Tibial nerve (tissue), 4 donors: ENCODE measurements at regions not wholly inside any gene's neighbourhood (a gene's known extent, or its start where the extent isn't known, plus 50 kb on each side); places are given as distances from the start of the nearest gene placed in this dataset.

ENCODE experiments used
- DNase-seq, 2 donors: peaks; one replicate each; pipeline ENCODE4 v3.0.0-alpha.2; 2019; ENCODE audit warnings: low spot score in 2 of 2
- H3K27ac ChIP-seq, 4 donors: fragments of 200-600 bp; sonication (generic) in 3 of 4; one replicate each; pipeline ENCODE4 v1.5.1; 2017 to 2019; ENCODE audit warnings: mild to moderate bottlenecking in 1 of 4
- H3K27me3 ChIP-seq, 2 donors: fragments of 200-600 bp; sonication (generic) in 1 of 2; one replicate each; pipeline versions ENCODE4 v1.5.1 to v1.6.0; 2017 to 2019
- H3K36me3 ChIP-seq, 3 donors: fragments of 200-600 bp; sonication (generic); one replicate each; pipeline ENCODE4 v1.5.1; 2018 to 2019
- H3K4me1 ChIP-seq, 4 donors: fragments of 200-600 bp; sonication (generic) in 3 of 4; one replicate each; pipeline ENCODE4 v1.5.1; 2017 to 2019
- H3K4me3 ChIP-seq, 4 donors: fragments of 200-600 bp; sonication (generic) in 3 of 4; one replicate each; pipeline ENCODE4 v1.5.1; 2017 to 2019; ENCODE audit warnings: mild to moderate bottlenecking in 1 of 4, moderate library complexity in 1 of 4
- H3K9me3 ChIP-seq, 4 donors: fragments of 200-600 bp; sonication (generic) in 3 of 4; one replicate each; pipeline ENCODE4 v1.5.1; 2017 to 2019
- EP300 ChIP-seq, 2 donors: sonication (generic); formaldehyde crosslinking; IDR thresholded peaks; one replicate each; pipeline ENCODE4 v1.6.1; 2017; ENCODE audit warnings: antibody characterized with exemption in 2 of 2, mild to moderate bottlenecking in 1 of 2
- POLR2A ChIP-seq, 2 donors: fragments of 450-650 bp; IDR thresholded peaks; one replicate each; pipeline ENCODE4 v1.6.1; 2017; ENCODE audit warnings: antibody characterized with exemption in 2 of 2, mild to moderate bottlenecking in 2 of 2, moderate library complexity in 2 of 2
- WGBS, 2 donors: methylation state at CpG; one replicate each; pipeline ENCODE4 v1.1.5; 2018; 5-methylcytosine and 5-hydroxymethylcytosine counted together
- TF ChIP-seq, protein P1 (sequence below), 5 experiments: fragments of 200-600 bp in 3 of 5; fragments of 450-650 bp in 2 of 5; sonication (generic) in 3 of 5; IDR thresholded peaks; one replicate each; pipeline ENCODE4 v1.5.1; 2016 to 2019; ENCODE audit warnings: antibody characterized with exemption in 5 of 5, mild to moderate bottlenecking in 3 of 5, moderate library complexity in 2 of 5

DNA sequence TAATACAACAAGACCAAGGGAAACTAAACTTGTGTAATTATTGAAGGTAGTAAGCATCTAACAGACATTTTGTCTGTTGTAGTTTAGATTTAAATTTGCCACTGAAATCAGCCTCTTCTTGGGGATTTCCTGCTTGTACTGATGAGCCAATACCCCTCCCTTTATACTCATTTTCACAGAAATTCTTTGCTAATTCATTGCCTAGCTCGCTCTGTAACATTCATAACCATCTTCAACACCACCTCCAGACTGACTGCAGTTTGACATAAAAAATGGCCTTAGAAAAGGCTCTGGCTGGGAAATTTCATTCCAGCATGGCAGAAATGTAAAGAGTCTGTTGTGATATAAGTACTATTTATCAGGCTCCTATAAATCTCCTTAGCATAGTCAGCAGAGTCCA lies 109.7 kb upstream of the FLRT2 start:
- no peaks in the 10 kb centered on the region for H3K9me3 ChIP-seq
- TF ChIP-seq, protein P1, sequence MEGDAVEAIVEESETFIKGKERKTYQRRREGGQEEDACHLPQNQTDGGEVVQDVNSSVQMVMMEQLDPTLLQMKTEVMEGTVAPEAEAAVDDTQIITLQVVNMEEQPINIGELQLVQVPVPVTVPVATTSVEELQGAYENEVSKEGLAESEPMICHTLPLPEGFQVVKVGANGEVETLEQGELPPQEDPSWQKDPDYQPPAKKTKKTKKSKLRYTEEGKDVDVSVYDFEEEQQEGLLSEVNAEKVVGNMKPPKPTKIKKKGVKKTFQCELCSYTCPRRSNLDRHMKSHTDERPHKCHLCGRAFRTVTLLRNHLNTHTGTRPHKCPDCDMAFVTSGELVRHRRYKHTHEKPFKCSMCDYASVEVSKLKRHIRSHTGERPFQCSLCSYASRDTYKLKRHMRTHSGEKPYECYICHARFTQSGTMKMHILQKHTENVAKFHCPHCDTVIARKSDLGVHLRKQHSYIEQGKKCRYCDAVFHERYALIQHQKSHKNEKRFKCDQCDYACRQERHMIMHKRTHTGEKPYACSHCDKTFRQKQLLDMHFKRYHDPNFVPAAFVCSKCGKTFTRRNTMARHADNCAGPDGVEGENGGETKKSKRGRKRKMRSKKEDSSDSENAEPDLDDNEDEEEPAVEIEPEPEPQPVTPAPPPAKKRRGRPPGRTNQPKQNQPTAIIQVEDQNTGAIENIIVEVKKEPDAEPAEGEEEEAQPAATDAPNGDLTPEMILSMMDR (IDR thresholded peaks at IDR 0.05) = no peak
- TF ChIP-seq EP300 (IDR thresholded peaks at IDR 0.05) = no peak
- TF ChIP-seq POLR2A (IDR thresholded peaks at IDR 0.05) = no peak
- H3K27ac ChIP-seq = no peak overlapping the region
- WGBS, 2 donors = 79 to 86% methylated on average over 1 of the region's 1 CpG
- no peak for DNase-seq
- H3K4me1 ChIP-seq = peaks cover 0 to 22% (median 0%) of the 10 kb centered on the region in 4 donors
- no peaks in the 10 kb centered on the region for H3K36me3 ChIP-seq
- no peak overlapping the region for H3K4me3 ChIP-seq
- H3K27me3 ChIP-seq = no peaks in the 10 kb centered on the region

DNA sequence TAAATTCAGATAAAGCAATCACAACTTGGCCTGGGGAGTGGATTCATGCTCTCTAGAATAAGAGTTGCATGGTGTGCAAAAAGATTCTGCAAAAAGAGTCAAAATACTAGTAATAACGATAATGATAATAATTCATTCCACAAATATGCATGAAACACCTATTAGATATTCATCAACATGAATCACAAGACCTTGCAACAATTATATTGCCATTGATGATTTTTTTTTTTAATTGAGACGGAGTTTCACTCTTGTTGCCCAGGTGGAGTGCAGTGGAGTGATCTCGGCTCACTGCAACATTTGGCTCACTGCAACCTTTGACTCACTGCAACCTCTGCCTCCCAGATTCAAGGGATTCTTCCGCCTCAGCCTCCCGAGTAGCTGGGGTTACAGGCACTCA lies 109.2 kb upstream of the FLRT2 start:
- H3K27me3 ChIP-seq = no peaks in the 10 kb centered on the region
- 96 to 98% methylated on average over 5 of the region's 5 CpGs for WGBS, 2 donors

DNA sequence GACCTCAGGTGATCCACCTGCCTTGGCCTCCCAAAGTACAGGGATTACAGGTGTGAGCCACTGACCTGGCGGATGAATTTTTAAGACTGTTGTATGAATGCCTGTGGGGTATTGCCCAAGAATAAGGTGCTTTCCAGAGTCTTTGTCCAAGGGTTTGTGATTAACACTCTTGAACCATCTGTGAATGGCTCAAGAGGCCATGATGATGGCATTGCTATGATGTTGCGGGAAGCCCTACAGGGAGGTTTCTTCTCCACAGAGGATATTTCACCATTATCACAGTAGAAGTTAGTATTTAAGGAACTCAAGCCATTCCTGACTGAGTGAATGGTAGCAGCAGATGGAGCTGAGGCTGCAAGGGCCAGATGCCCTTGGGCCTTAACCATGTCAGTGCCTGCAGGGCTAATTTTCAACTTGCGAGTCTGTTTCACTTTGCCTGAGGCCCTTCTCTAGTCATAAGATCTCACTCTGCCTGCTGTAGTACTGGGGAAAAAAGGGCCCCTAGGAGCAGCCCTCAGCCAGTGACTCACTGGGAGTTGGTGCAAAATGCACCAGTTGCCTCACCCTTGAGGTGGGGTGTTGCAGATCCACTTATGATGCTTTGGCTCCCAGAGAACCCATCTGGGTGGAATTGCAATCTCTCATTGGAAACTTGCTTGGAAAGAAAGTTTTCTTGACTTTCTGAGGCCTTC lies 108.6 kb upstream of the FLRT2 start:
- H3K4me1 ChIP-seq = peaks cover 0 to 13% (median 0%) of the 10 kb centered on the region in 4 donors
- 92 to 98% methylated on average over 3 of the region's 3 CpGs for WGBS, 2 donors
- TF ChIP-seq POLR2A (IDR thresholded peaks at IDR 0.05) (no peak), EP300 (IDR thresholded peaks at IDR 0.05) (no peak)
- TF ChIP-seq, protein P1 (IDR thresholded peaks at IDR 0.05) = no peak
- no peaks in the 10 kb centered on the region for H3K27me3 ChIP-seq
- no peaks in the 10 kb centered on the region for H3K36me3 ChIP-seq
- H3K27ac ChIP-seq = no peak overlapping the region
- no peak for DNase-seq
- H3K4me3 ChIP-seq = no peak overlapping the region
- H3K9me3 ChIP-seq = no peaks in the 10 kb centered on the region

More for the DNA sequence above, 109.2 kb upstream of the FLRT2 start:
- no peaks in the 10 kb centered on the region for H3K36me3 ChIP-seq
- no peak overlapping the region for H3K27ac ChIP-seq
- H3K4me3 ChIP-seq = no peak overlapping the region
- H3K4me1 ChIP-seq = peaks cover 0 to 19% (median 0%) of the 10 kb centered on the region in 4 donors
- no peaks in the 10 kb centered on the region for H3K9me3 ChIP-seq
- TF ChIP-seq EP300 (IDR thresholded peaks at IDR 0.05) (no peak), POLR2A (IDR thresholded peaks at IDR 0.05) (no peak)
- TF ChIP-seq, protein P1 (IDR thresholded peaks at IDR 0.05) = no peak
- DNase-seq = no peak

DNA sequence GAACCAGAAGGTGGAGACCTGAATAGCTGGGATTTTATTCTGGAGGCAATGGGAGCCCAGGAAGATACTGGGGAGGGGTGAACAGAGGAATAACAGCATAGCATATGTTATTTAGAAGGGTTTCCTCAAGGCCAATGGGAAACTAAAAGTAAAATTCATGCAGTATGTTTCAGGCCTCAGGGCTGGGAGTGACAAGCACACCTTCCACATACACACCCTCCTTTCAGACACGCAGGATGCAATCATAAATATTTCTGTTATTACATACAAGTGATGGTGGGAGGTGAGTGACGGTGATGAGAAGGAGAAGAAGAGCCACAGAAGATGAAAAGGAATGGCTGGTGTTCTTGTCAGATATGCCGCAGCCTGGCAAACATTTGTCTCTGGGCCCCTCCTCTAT lies 106.1 kb upstream of the FLRT2 start:
- Histone ChIP-seq H3K4me3 (no peak overlapping the region), H3K27me3 (no peaks in the 10 kb centered on the region), H3K27ac (no peak overlapping the region), H3K4me1 (no peaks in the 10 kb centered on the region), H3K9me3 (no peaks in the 10 kb centered on the region), H3K36me3 (no peaks in the 10 kb centered on the region)
- TF ChIP-seq POLR2A (IDR thresholded peaks at IDR 0.05) = no peak
- TF ChIP-seq EP300 (IDR thresholded peaks at IDR 0.05) = no peak
- TF ChIP-seq, protein P1 (IDR thresholded peaks at IDR 0.05) = no peak
- DNase-seq = no peak
- 92 to 95% methylated on average over 3 of the region's 3 CpGs for WGBS, 2 donors

DNA sequence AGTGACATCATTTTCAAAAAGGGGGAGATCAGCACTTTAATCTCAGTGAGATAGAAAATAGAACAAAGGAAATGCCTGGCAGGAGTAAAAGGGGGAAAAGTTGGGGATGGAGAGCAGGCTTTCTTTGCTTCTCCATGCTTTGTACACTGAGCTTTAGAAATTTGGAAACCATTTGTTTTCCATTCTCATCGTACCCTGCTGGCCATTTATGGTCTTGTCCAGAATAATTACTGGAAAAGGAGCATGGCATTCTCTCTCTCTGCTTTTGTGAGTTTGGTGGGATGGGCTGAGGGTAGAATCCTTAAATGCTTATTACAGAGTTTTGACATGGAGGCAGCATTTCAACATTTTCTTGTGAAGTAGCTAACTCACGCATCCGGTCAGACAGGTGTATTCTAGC lies 104.4 kb upstream of the FLRT2 start:
- Histone ChIP-seq H3K36me3 (no peaks in the 10 kb centered on the region), H3K27ac (no peak overlapping the region), H3K4me3 (no peak overlapping the region), H3K27me3 (no peaks in the 10 kb centered on the region), H3K9me3 (no peaks in the 10 kb centered on the region), H3K4me1 (no peaks in the 10 kb centered on the region)
- no peak for DNase-seq
- WGBS, 2 donors = 75 to 76% methylated on average over 3 of the region's 3 CpGs
- TF ChIP-seq, protein P1 (IDR thresholded peaks at IDR 0.05) = no peak
- TF ChIP-seq EP300 (IDR thresholded peaks at IDR 0.05) (no peak), POLR2A (IDR thresholded peaks at IDR 0.05) (no peak)
